KMS-11 (cell line): ENCODE measurements at regions not wholly inside any gene's neighbourhood (a gene's known extent, or its start where the extent isn't known, plus 50 kb on each side); places are given as distances from the start of the nearest gene placed in this dataset.

Experiments used
- H2AFZ ChIP-seq: fragments of 200-600 bp; sonication (generic); 2 replicates; pipeline ENCODE4 v1.6.1; 2016; ENCODE audit warnings: antibody characterized with exemption, mixed run types, low read depth
- H3K27ac ChIP-seq: fragments of 200-600 bp; sonication (generic); 2 replicates; pipeline ENCODE4 v1.6.1; 2016; ENCODE audit warnings: mild to moderate bottlenecking, mixed run types
- H3K27me3 ChIP-seq: fragments of 200-600 bp; sonication (generic); 2 replicates; pipeline ENCODE4 v1.6.1; 2017; ENCODE audit warnings: mild to moderate bottlenecking, low read depth, mixed run types, moderate library complexity; ENCODE audit not compliant: insufficient read depth
- H3K36me3 ChIP-seq: fragments of 200-600 bp; sonication (generic); 2 replicates; pipeline ENCODE4 v1.6.1; 2017; ENCODE audit warnings: mild to moderate bottlenecking, mixed run types; ENCODE audit not compliant: insufficient read depth
- H3K4me1 ChIP-seq: fragments of 200-600 bp; sonication (generic); 2 replicates; pipeline ENCODE4 v1.6.1; 2016; ENCODE audit warnings: mild to moderate bottlenecking, low read depth, mixed run types; ENCODE audit not compliant: poor library complexity, severe bottlenecking
- H3K4me2 ChIP-seq: fragments of 200-600 bp; sonication (generic); 2 replicates; pipeline ENCODE4 v1.7.0; 2016; ENCODE audit warnings: mild to moderate bottlenecking, mixed run types
- H3K4me3 ChIP-seq: fragments of 200-600 bp; sonication (generic); IDR thresholded peaks from 2 replicates; pipeline ENCODE4 v1.6.1; 2017; ENCODE audit warnings: low read depth, low read length, mixed read lengths; ENCODE audit not compliant: insufficient read depth
- H3K79me2 ChIP-seq: fragments of 200-600 bp; sonication (generic); 2 replicates; pipeline ENCODE4 v1.6.1; 2016; ENCODE audit warnings: low read depth, mixed run types; ENCODE audit not compliant: insufficient read depth
- H3K9ac ChIP-seq: fragments of 200-600 bp; sonication (generic); 2 replicates; pipeline ENCODE4 v1.6.1; 2016; ENCODE audit warnings: mild to moderate bottlenecking, mixed run types
- H4K20me1 ChIP-seq: fragments of 200-600 bp; sonication (generic); 2 replicates; pipeline ENCODE4 v1.6.1; 2016; ENCODE audit warnings: mild to moderate bottlenecking, mixed run types; ENCODE audit not compliant: insufficient read depth
- CTCF ChIP-seq: fragments of 200-600 bp; sonication (generic); conservative IDR thresholded peaks from 2 replicates; pipeline ENCODE4 v1.6.1; 2017; ENCODE audit warnings: low read depth, mild to moderate bottlenecking, antibody characterized with exemption, low read length, moderate library complexity, mixed read lengths

GRCh38 chr12:116644806-116645205 lies 85.6 kb downstream of the MAP1LC3B2 start:
- TF ChIP-seq CTCF = no peak
- Histone ChIP-seq H3K4me2 (no peak overlapping the region), H3K4me1 (no peaks in the 10 kb centered on the region), H3K27ac (no peak overlapping the region), H3K4me3 (no peak overlapping the region), H2AFZ (no peak overlapping the region), H3K9ac (no peak overlapping the region), H3K27me3 (no peaks in the 10 kb centered on the region), H3K36me3 (no peaks in the 10 kb centered on the region), H3K79me2 (no peaks in the 10 kb centered on the region), H4K20me1 (no peaks in the 10 kb centered on the region)

GRCh38 chr12:116642683-116643082 lies 83.5 kb downstream of the MAP1LC3B2 start:
- Histone ChIP-seq H3K79me2 (no peaks in the 10 kb centered on the region), H3K27me3 (no peaks in the 10 kb centered on the region), H3K4me3 (no peak overlapping the region), H3K9ac (no peak overlapping the region), H3K4me2 (no peak overlapping the region), H3K36me3 (no peaks in the 10 kb centered on the region), H3K4me1 (no peaks in the 10 kb centered on the region), H4K20me1 (no peaks in the 10 kb centered on the region), H3K27ac (no peak overlapping the region), H2AFZ (no peak overlapping the region)
- no peak for TF ChIP-seq CTCF

GRCh38 chr12:116642106-116642505 lies 82.9 kb downstream of the MAP1LC3B2 start:
- Histone ChIP-seq H3K27ac (no peak overlapping the region), H3K27me3 (no peaks in the 10 kb centered on the region), H3K9ac (no peak overlapping the region), H3K36me3 (no peaks in the 10 kb centered on the region), H3K79me2 (no peaks in the 10 kb centered on the region), H3K4me2 (no peak overlapping the region), H3K4me3 (no peak overlapping the region), H2AFZ (no peak overlapping the region), H3K4me1 (no peaks in the 10 kb centered on the region), H4K20me1 (no peaks in the 10 kb centered on the region)
- no peak for TF ChIP-seq CTCF

- H3K9ac ChIP-seq = no peak overlapping the region
Measured at GRCh38 chr12:116640281-116640680, 81.1 kb downstream of the MAP1LC3B2 start.

More at GRCh38 chr12:116640281-116640680, 81.1 kb downstream of the MAP1LC3B2 start:
- no peak overlapping the region for H3K4me3 ChIP-seq
- no peaks in the 10 kb centered on the region for H3K79me2 ChIP-seq
- no peak overlapping the region for H3K27ac ChIP-seq
- no peaks in the 10 kb centered on the region for H3K27me3 ChIP-seq
- H3K4me2 ChIP-seq = no peak overlapping the region
- H3K4me1 ChIP-seq = no peaks in the 10 kb centered on the region
- no peak for TF ChIP-seq CTCF
- H3K36me3 ChIP-seq = no peaks in the 10 kb centered on the region
- H4K20me1 ChIP-seq = no peaks in the 10 kb centered on the region
- H2AFZ ChIP-seq = no peak overlapping the region
